ENCODE measurements at regions not wholly inside any gene's neighbourhood (a gene's known extent, or its start where the extent isn't known, plus 50 kb on each side); places are given as distances from the start of the nearest gene placed in this dataset.
"Not testable (repeated sequence)": the region's sequence is repeated elsewhere in the genome, so short reads cannot be mapped to it uniquely, and the experiment has no call there.

GRCh38 chrX:125202591-125203248, 117.0 kb upstream of the TEX13C start:
- no peak for DNase-seq (ENCODE audit: low read depth)

DNA sequence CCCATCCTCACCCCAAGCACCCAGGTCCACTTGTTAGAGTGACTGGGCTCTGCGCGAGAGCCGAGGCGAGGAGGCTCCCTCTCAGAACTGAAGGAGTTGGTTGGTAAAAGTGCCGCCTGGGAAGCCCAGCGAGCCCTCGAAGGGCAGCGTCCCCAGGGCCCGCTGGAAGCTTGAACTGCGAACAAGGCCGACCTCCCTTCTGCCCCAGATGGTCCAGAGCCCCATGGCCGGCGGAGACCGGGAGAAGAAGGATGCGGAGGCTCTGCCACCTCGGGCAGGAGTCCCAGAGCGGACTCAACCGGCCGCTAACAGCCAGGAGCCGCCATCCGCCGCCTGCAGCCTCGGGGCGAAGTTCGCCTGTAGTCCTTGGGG, 116.3 kb upstream of the TEX13C start:
- no peak for DNase-seq (ENCODE audit: low read depth)

DNA sequence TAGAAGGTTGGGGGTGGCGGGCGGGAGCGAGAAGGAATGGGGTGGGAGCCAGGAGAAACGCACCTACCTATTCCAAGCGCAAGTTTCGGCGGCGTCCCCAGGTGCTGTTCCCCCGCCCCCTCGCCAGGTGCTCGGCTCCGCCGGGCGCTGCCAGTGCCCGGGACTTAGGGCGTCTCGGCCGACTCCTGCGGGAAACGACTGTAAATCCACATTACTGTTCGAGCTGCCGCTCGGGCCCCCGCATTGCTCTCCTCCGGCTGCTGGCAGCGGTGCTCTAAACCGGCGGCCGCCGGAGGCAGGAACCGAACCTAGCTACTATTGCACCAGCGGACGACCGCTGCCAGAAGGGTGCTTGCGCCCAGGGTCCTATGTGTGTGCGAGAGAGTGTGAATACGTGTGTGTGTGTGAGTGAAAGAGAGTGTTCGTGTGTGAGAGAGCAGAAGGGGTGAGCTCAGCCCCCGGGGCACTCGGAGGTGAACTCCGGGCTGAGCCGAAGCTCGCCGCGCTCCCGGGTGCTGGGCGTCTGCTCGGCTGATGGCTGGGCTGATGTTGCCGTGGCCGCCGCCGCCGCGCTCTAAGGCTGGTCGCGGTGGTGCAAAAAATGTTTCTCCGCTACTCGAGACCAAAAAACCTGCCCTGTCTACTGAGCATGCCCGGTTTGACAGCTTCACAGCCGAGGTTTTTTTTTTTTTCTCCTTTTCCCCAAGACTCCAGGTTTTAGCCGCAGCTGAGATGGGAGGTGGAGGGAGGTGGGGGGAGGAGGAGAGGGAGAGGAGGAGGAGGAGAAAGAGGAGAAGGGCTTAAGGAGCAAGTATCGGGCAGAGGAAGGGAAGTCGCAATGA, 115.7 kb upstream of the TEX13C start:
- DNase-seq (ENCODE audit: low read depth) = no peak

DNA sequence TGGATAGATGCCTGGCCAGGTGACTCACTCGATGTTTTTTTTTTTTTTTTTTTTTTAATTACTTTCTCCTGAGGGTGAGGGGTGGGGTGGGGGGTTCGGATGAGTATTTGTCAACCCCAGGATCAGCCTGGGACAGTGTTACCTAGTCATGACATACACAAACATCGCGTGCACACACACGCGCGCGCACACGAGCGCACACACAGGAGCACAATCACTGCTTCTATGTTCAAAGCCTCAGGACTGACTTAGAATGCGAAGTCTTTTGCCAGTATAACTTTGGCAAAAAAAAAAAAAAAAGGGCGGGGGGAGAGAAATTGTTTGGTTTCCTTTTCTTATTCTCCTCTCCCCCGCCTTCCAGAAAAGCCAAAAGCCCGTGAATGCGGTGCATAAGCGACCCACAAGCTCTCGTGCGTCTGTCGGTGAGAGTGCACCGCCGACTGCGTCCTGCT, 115.0 kb upstream of the TEX13C start:
- DNase-seq (ENCODE audit: low read depth) = no peak

- no peak for DNase-seq (ENCODE audit: low read depth)
Measured at GRCh38 chrX:125205133-125205917, 114.3 kb upstream of the TEX13C start.

GRCh38 chrX:125205918-125206665, 113.6 kb upstream of the TEX13C start:
- no peak for DNase-seq (ENCODE audit: low read depth)

GRCh38 chrX:125210146-125210545, 109.5 kb upstream of the TEX13C start:
- no peak for DNase-seq (ENCODE audit: low read depth)

DNA sequence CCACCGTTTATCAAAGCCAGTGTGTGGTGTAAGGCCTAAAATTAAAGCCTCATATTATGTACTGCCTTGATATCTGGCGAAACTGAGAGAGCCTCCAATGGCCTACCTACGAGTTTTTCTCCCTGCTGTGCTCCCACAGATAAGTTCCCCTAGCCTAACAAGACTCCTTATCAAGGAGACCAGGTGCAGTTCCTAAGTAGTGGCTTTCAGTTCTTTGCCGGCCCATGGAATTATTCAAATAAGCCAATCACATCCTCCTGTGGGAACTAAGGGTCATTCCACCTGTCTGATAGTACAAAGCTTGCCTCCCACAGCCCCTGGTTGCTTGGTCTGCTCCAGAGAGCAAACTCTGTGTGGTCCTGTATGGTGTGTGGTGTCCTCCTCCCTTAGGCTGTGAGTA, 99.8 kb upstream of the TEX13C start:
- no peak for DNase-seq (ENCODE audit: low read depth)

GRCh38 chrX:125236955-125237354, 82.7 kb upstream of the TEX13C start:
- DNase-seq (ENCODE audit: low read depth) = no peak

DNA sequence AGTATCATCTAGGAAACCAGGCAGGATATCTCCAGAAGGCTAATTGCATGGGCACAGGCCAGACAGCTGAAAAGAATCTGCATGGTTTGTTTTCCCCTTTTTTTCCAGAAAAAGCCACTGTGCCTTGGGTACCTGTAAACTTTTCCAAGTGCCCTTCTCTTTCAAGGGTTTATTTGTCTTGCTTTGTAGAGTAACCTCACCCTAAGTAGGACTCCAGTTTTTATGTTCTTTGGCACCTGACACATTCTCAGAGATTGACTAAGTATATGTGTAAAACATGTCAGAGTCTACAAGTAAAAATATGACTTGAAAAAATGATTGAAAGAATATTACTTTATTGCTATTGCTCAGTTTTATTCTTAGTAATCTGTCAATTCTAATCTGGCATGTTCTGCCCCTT, 70.7 kb upstream of the TEX13C start:
- DNase-seq (ENCODE audit: low read depth) = no peak

GRCh38 chrX:125255759-125256158, 63.9 kb upstream of the TEX13C start:
- not testable (repeated sequence) for DNase-seq (ENCODE audit: low read depth)

DNA sequence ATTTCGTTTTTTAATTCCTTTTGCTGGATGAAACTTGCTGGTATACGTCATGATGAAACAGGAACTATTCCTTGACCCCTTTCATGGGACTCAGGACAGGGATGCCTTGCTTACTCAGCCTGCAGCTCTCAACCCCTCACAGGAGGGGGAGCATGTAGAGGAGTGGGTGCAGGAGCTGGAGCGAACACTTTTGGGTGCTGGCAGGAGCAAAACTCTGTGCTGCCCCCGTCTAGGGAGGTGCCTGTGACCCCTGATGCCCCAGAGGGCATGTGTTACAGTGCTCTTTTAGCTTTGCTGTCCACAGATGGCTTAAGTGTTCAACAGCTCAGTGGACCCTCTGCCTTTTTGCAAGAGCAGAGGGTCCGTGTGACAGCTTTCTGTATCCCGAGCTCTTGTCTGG, 56.8 kb upstream of the TEX13C start:
- DNase-seq (ENCODE audit: low read depth) = no peak

DNA sequence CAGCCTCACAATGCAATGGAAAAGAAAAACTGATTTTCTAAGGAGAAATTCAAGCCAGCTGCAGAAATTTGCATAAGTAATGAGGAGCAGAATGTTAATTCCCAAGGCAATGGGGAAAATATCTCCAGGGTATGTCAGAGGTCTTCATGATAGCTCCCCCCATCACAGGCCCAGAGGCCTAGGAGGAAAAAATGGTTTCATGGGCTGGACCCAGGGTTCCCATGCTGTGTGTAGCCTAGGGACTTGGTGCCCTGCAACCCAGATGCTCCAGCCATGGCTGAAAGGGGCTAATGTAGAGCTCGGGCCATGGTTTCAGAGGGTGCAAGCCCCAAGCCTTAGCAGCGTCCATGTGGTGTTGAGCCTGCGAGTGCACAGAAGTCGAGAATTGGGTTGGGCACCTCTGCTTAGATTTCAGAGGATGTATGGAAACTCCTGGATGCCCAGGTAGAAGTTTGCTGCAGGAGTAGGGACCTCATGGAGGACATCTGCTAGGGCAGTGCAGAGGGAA, 53.5 kb upstream of the TEX13C start:
- no peak for DNase-seq (ENCODE audit: low read depth)
